B cell (primary cell): ENCODE measurements at regions not wholly inside any gene's neighbourhood (a gene's known extent, or its start where the extent isn't known, plus 50 kb on each side); places are given as distances from the start of the nearest gene placed in this dataset.

ENCODE experiments used
- ATAC-seq: fragments of 200-7000 bp; cut with Tn5 transposase; one replicate; pipeline ENCODE4 v1.10.0; 2021; ENCODE audit warnings: low read depth, mild to moderate bottlenecking, moderate number of reproducible peaks, moderate library complexity
- CTCF ChIA-PET: fragments of 350-600 bp; sonication (Branson Sonifier 250); formaldehyde crosslinking; loops from one replicate; lab custom pipeline; 2021; ENCODE audit warnings: antibody characterized with exemption, inconsistent platforms; lab: Charles Lee
- POLR2A ChIA-PET: fragments of 350-600 bp; sonication (Branson Sonifier 250); formaldehyde crosslinking; loops from one replicate; lab custom pipeline; 2021; ENCODE audit warnings: antibody characterized with exemption; lab: Charles Lee
- DNase-seq: peaks from one replicate; pipeline ENCODE4 v3.0.0; 2013
- H2AFZ ChIP-seq: 2 replicates; pipeline ENCODE4 v1.6.1; 2012; ENCODE audit warnings: mild to moderate bottlenecking, low read depth, low read length; ENCODE audit not compliant: insufficient read depth, poor library complexity, severe bottlenecking
- H3K27ac ChIP-seq, 2 donors: 1 replicate in 1 of 2; 2 replicates in 1 of 2; pipeline ENCODE4 v1.5.1; 2012 to 2013; ENCODE audit warnings: low read length in 2 of 2, mild to moderate bottlenecking in 2 of 2, moderate library complexity in 1 of 2
- H3K27me3 ChIP-seq, 4 experiments: fragments of 200-600 bp in 1 of 4; sonication (generic) in 1 of 4; replicated peaks in 1 of 4; 1 replicate in 2 of 4; 2 replicates in 2 of 4; pipeline versions ENCODE4 v1.6.1 to v1.7.0; 2013 to 2016; ENCODE audit warnings: low read length in 3 of 4, mild to moderate bottlenecking in 2 of 4, mixed read lengths in 1 of 4, moderate library complexity in 1 of 4; ENCODE audit not compliant: insufficient read depth in 4 of 4, control insufficient read depth in 3 of 4; ENCODE audit errors: control extremely low read depth in 1 of 4
- H3K36me3 ChIP-seq, 2 experiments: replicated peaks in 1 of 2; 1 replicate in 1 of 2; 2 replicates in 1 of 2; pipeline versions ENCODE4 v1.6.1 to v1.7.1; 2013; ENCODE audit warnings: low read length in 1 of 2; ENCODE audit not compliant: insufficient read depth in 2 of 2, control insufficient read depth in 1 of 2; ENCODE audit errors: control extremely low read depth in 1 of 2, extremely low read depth in 1 of 2
- H3K4me1 ChIP-seq, 2 donors: fragments of 200-600 bp in 1 of 2; sonication (generic) in 1 of 2; 1 replicate in 1 of 2; 2 replicates in 1 of 2; pipeline versions ENCODE4 v1.5.1 to v1.6.1; 2013 to 2017; ENCODE audit warnings: low read length in 2 of 2; ENCODE audit not compliant: control insufficient read depth in 2 of 2, insufficient read depth in 2 of 2
- H3K4me2 ChIP-seq: replicated peaks from 2 replicates; pipeline ENCODE3; 2012; ENCODE audit warnings: mild to moderate bottlenecking, low read depth, low read length; ENCODE audit not compliant: poor library complexity, severe bottlenecking
- H3K4me3 ChIP-seq, 5 experiments: fragments of 200-600 bp in 1 of 5; sonication (generic) in 1 of 5; 1 replicate in 3 of 5; 2 replicates in 2 of 5; pipeline versions ENCODE4 v1.5.1 to v1.7.0; 2011 to 2016; ENCODE audit warnings: low read length in 4 of 5, mild to moderate bottlenecking in 4 of 5, low read depth in 2 of 5, control low read depth in 1 of 5, moderate library complexity in 1 of 5; ENCODE audit not compliant: insufficient read depth in 1 of 5; ENCODE audit errors: control extremely low read depth in 1 of 5, extremely low read depth in 1 of 5
- H3K79me2 ChIP-seq: fragments of 200-600 bp; sonication (generic); one replicate; pipeline ENCODE4 v1.6.0; 2016; ENCODE audit warnings: low read length; ENCODE audit not compliant: control insufficient read depth, insufficient read depth
- H3K9ac ChIP-seq: fragments of 200-600 bp; sonication (generic); 2 replicates; pipeline ENCODE4 v1.6.1; 2017; ENCODE audit warnings: mild to moderate bottlenecking, low read length, moderate library complexity
- H3K9me3 ChIP-seq, 3 donors: one replicate each; pipeline versions ENCODE4 v1.6.1 to v1.7.1; 2013; ENCODE audit warnings: low read length in 2 of 3; ENCODE audit not compliant: control insufficient read depth in 2 of 3, insufficient read depth in 1 of 3; ENCODE audit errors: control extremely low read depth in 1 of 3
- H4K20me1 ChIP-seq: 2 replicates; pipeline ENCODE4 v1.6.0; 2012; ENCODE audit warnings: mild to moderate bottlenecking, low read length; ENCODE audit not compliant: insufficient read depth, control insufficient read depth, poor library complexity, severe bottlenecking
- H3K27ac Mint-ChIP-seq: one replicate; pipeline ENCODE4 v1.8.0; 2021; ENCODE audit warnings: mixed read lengths
- H3K27me3 Mint-ChIP-seq: one replicate; pipeline ENCODE4 v1.8.0; 2021; ENCODE audit warnings: mixed read lengths
- H3K4me1 Mint-ChIP-seq: one replicate; pipeline ENCODE4 v1.8.0; 2021; ENCODE audit warnings: mixed read lengths
- H3K4me3 Mint-ChIP-seq: one replicate; pipeline ENCODE4 v1.8.0; 2021; ENCODE audit warnings: mixed read lengths
- H3K9me3 Mint-ChIP-seq: one replicate; pipeline ENCODE4 v1.8.0; 2022; ENCODE audit warnings: mixed read lengths; ENCODE audit not compliant: insufficient read depth
- CTCF ChIP-seq: fragments of 200-600 bp; IDR thresholded peaks from one replicate; pipeline ENCODE4 v1.8.0; 2022; ENCODE audit warnings: antibody characterized with exemption, mild to moderate bottlenecking
- EZH2 ChIP-seq: IDR thresholded peaks from 2 replicates; pipeline ENCODE4 v1.6.1; 2012; ENCODE audit warnings: borderline replicate concordance, low read depth, mild to moderate bottlenecking, moderate library complexity, low read length; ENCODE audit not compliant: insufficient read depth, poor library complexity, severe bottlenecking
- WGBS: methylation state at CpG from one replicate; pipeline ENCODE4 v1.1.5; 2013; ENCODE audit warnings: missing lambda C conversion rate; ENCODE audit not compliant: insufficient coverage; 5-methylcytosine and 5-hydroxymethylcytosine counted together
- intact Hi-C: fragments of 100-400 bp; cut with micrococcal nuclease; formaldehyde crosslinking; loops from one replicate; pipeline ENCODE4 v1.10.0; 2022

- Histone ChIP-seq H3K27ac (no peak overlapping the region), H3K9ac (no peak overlapping the region), H3K4me1 (no peaks in the 10 kb centered on the region), H2AFZ (no peak overlapping the region), H3K79me2 (no peaks in the 10 kb centered on the region), H3K4me2 (no peak overlapping the region), H3K27me3 (no peaks in the 10 kb centered on the region), H3K9me3 (no peaks in the 10 kb centered on the region), H3K36me3 (no peaks in the 10 kb centered on the region), H4K20me1 (no peaks in the 10 kb centered on the region), H3K4me3 (no peak overlapping the region)
- Mint-ChIP-seq H3K4me3 (no peak overlapping the region), H3K9me3 (no peaks in the 10 kb centered on the region), H3K4me1 (no peaks in the 10 kb centered on the region), H3K27ac (no peak overlapping the region), H3K27me3 (no peaks in the 10 kb centered on the region)
- TF ChIP-seq CTCF = no peak
- TF ChIP-seq EZH2 = no peak
- intact Hi-C loops = no loop called here
- ATAC-seq (no peak), DNase-seq (no peak)
- no CpG with 5 or more reads among the region's 1 CpG for WGBS
- CTCF ChIA-PET = no interaction called here
- POLR2A ChIA-PET = no interaction called here
These were observed 1260.1 kb upstream of the ACO1 start for GRCh38 chr9:31124389-31124788.

GRCh38 chr9:31135567-31135966 lies 1248.9 kb upstream of the ACO1 start:
- no peak overlapping the region for H3K27ac Mint-ChIP-seq
- no peak overlapping the region for H3K4me3 Mint-ChIP-seq
- Histone ChIP-seq H3K9me3 (no peaks in the 10 kb centered on the region), H3K36me3 (no peaks in the 10 kb centered on the region), H3K27me3 (no peaks in the 10 kb centered on the region), H3K4me2 (no peak overlapping the region), H3K4me1 (no peaks in the 10 kb centered on the region), H3K27ac (no peak overlapping the region), H2AFZ (no peak overlapping the region), H3K79me2 (no peaks in the 10 kb centered on the region), H4K20me1 (no peaks in the 10 kb centered on the region), H3K4me3 (no peak overlapping the region), H3K9ac (no peak overlapping the region)
- WGBS = no CpG with 5 or more reads among the region's 3 CpGs
- no peak for TF ChIP-seq EZH2
- no peak for TF ChIP-seq CTCF
- ATAC-seq (no peak), DNase-seq (no peak)
- no peaks in the 10 kb centered on the region for H3K9me3 Mint-ChIP-seq
- no peaks in the 10 kb centered on the region for H3K27me3 Mint-ChIP-seq
- H3K4me1 Mint-ChIP-seq = no peaks in the 10 kb centered on the region
- POLR2A ChIA-PET = no interaction called here
- intact Hi-C loops = no loop called here
- CTCF ChIA-PET = no interaction called here
